NCI-H1105 (cell line): ENCODE measurements at regions not wholly inside any gene's neighbourhood (a gene's known extent, or its start where the extent isn't known, plus 50 kb on each side); places are given as distances from the start of the nearest gene placed in this dataset.
A peak's percentile ranks its signal among the peaks of the same experiment; 100 is the strongest.
"Not testable (repeated sequence)": the region's sequence is repeated elsewhere in the genome, so short reads cannot be mapped to it uniquely, and the experiment has no call there.

Source experiments
- DNase-seq: peaks from one replicate; lab custom pipeline; 2025; lab: John Stamatoyannopoulos, UW

DNA sequence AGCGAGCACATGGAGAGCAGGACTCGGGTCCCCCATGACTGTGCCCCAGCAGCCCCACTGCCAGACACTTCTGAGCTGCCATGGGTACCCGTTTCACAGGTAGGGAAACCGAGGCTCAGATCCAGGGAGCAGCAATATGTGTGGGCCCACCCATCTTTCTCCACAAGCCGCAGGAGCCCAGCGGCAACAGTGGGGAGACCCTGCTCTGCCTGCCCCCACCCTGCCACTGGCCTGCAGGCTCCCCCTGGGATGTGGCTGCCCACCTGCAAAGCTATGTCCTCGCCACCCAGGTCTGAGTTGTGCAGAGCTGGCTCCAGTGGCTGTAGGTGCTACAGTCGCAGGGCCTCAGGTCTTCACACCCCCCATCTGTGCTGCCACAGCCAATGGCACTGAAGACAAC lies 50.6 kb upstream of the C1QTNF9B start:
- no peak for DNase-seq

DNA sequence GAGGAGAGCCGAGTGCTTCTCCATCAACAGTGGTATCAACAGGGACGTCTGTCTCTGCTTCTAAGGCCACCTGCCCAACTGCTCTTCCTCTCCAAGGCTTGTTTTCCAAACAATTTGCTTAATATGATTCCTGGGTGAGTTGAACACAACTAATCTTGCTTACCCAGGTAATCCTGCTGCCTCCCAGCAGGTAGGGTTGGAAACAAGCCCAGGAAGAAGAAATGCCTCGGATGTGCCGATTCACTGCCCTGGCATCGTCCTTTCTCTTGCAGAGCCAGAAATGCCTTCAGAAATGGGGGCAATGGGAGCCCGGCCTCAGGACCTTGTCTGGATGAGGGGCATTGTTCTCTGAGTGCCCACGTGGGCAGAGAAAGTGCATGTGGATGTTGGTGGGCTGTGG lies 51.9 kb upstream of the C1QTNF9B start:
- DNase-seq, result no peak

- DNase-seq, result no peak
These were observed 52.4 kb upstream of the C1QTNF9B start for GRCh38 chr13:23949736-23950135.

DNA sequence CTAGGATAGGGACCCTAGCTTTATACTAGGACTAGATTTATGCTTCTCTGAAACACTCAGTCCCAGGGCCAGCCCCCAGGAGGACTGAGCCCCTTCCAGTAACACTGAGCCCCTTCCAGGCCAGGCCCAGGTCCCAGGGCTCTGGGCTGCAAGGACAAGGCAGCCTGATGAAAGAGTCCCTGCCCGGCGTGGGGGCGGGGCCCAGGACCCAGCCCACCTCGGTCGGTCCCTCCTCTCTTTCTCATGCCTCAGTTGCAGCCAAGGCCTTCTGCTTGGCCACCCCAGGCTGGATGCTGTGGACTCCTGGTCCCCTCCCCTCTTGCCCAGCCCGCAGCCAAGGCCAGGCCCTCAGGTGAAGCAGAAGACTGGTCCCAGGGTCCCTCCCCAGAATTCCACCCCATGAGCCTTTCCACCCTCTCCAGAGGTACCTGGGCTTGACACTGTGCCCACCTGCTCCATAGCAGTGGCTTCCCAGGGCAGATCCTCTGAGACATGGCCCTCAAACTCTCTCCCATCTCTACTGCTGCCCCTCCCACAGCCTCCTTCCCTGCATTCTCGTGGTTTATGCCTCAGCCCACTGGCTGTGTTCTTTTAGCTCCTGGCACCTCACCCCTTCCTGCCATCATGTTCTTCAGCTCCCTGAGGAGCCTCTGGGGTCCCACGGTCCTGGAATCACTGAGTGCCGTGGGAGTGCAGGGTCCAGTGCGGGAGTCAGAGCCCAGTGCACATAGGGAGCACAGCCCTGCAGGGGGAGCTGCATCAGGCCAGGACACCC lies 53.6 kb upstream of the C1QTNF9B start:
- DNase-seq, result no peak

DNA sequence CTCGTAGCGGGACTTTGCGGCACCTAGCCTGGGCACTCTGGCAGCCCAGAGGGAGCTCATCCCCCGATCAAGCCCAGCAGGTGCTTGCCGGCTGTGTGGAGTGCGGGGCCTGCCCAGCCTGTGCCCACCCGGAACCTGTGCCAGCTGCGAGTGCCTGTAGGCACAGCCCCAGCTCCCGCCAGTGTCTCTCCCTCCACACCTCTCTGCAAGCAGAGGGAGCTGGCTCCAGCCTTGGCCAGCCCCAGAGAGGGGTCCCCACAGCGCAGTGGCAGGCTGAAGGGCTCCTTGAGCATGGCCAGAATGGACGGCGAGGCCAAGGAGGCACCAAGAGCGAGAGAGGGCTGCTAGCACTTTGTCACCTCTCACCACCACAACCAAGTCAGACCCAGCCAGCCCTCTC lies 55.5 kb upstream of the C1QTNF9B start:
- no peak for DNase-seq

GRCh38 chr13:23953860-23954512 lies 56.7 kb upstream of the C1QTNF9B start:
- DNase-seq, result no peak

GRCh38 chr13:23955064-23955463 lies 57.8 kb upstream of the C1QTNF9B start:
- DNase-seq, result no peak

GRCh38 chr13:23956106-23956505 lies 58.8 kb upstream of the C1QTNF9B start:
- no peak for DNase-seq

GRCh38 chr13:23957981-23958380 lies 60.7 kb upstream of the C1QTNF9B start:
- DNase-seq, result no peak

DNA sequence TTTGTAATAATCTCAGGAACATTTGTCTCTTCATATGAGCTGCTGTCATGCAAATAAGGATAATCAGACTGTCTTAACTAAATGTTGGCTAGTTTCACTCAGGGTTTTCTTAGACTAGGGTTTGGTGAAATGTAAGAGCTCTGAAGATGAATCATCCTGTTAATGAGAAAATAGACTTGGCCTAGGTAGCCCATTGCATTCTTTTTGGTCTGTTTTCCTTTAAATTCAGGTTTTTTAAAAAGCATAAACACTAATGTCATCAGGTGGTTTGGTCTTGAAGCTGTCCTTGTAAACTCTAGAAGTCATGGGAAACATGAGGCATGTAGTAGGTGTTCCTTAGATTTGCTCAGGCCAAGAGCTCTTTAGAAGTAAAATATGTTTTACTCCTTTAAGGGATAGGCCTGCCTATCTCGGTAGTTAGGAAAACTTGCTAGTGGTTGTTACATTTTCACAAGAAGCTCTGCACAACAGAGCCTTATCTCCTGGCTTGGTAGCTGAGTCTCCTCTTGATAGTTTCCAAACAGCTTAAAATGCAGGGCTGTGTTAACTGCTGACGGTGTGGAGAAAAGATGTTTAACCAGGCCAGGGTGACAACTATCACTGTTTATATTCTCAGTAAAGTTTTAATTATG lies 62.0 kb upstream of the C1QTNF9B start:
- no peak for DNase-seq

- DNase-seq, result no peak
These were observed 63.4 kb upstream of the C1QTNF9B start for GRCh38 chr13:23960566-23961156.

GRCh38 chr13:23963184-23963931 lies 66.1 kb upstream of the C1QTNF9B start:
- DNase-seq, result no peak

DNA sequence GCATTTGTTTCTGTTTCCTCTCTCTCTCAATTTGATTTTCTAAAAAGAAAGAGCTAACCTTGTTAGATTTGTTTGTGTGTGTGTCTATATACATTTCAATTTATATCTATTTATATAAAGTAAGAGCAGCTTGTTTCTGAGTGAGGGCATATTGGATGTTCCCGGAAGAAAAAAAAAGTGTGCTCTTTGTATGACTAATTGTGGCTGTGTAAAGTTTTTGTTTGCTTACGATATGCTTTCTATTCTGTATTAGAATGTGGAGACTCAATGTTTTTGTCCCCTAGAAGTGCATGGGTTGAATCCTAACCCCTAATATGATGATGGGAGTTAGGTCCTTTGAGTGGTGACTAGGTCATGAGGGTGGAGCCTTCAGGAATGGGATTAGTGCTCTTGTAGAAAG lies 66.6 kb upstream of the C1QTNF9B start:
- no peak for DNase-seq

- DNase-seq, result no peak
These were observed 68.0 kb upstream of the C1QTNF9B start for GRCh38 chr13:23965346-23965745.

DNA sequence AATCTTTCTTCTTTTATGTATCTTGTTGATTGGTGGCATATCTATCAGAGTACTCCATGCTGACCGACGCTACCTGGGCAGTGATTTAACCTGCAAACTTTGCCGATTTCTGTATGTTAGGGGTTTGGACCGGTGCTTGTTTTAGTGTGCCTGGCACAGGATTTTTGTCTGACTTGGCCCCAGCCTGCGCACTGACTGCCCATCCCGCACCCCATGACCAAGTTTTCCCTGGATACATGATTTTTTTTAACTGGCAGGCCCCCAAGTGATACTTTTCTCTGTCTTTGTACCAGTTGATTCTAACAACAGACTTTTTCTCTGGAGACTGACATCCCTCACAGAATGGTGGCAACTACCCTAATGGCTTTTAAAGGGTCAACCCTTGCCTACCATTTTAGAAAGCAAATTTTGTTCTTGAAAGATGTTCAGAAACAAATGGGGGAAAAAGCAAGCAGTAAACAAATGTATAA lies 69.0 kb upstream of the C1QTNF9B start:
- DNase-seq, result no peak

GRCh38 chr13:23966691-23967615 lies 69.7 kb upstream of the C1QTNF9B start:
- DNase-seq, result no peak

GRCh38 chr13:23967792-23968191 lies 70.5 kb upstream of the C1QTNF9B start:
- DNase-seq, result not testable (repeated sequence)

GRCh38 chr13:23969647-23970046 lies 72.3 kb upstream of the C1QTNF9B start:
- DNase-seq, result no peak

- DNase-seq, result no peak
These were observed 82.3 kb upstream of the C1QTNF9B start for GRCh38 chr13:23979361-23980159.

DNA sequence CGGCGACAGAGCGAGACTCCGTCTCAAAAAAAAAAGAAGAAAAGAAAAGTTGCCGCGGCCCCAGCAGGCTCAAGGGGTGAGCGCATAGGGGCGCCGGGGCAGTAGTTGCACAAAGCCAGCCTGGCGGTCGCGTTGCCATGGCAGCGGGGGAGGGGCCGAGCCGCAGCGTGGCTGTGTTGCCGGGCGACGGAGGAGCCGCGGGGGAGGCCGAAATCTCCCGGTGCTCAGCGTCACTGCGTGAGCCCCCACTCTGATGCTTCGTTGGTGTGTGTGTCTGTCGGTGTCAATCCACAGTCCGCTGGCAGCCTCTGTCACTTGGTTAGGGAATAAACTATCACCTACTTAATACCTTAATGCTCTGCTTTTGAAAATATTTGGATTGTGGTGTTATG lies 82.9 kb upstream of the C1QTNF9B start:
- DNase-seq, result peak; percentile 54
